SKM-1 treated with dmso at 0.1 percent for 144 hours (cell line): ENCODE measurements at regions not wholly inside any gene's neighbourhood (a gene's known extent, or its start where the extent isn't known, plus 50 kb on each side); places are given as distances from the start of the nearest gene placed in this dataset.
A peak's percentile ranks its signal among the peaks of the same experiment; 100 is the strongest.
"Not testable (repeated sequence)": the region's sequence is repeated elsewhere in the genome, so short reads cannot be mapped to it uniquely, and the experiment has no call there.

Experiments used
- DNase-seq: peaks from one replicate; lab custom pipeline; 2025; ENCODE audit not compliant: unreplicated experiment; lab: John Stamatoyannopoulos, UW

DNA sequence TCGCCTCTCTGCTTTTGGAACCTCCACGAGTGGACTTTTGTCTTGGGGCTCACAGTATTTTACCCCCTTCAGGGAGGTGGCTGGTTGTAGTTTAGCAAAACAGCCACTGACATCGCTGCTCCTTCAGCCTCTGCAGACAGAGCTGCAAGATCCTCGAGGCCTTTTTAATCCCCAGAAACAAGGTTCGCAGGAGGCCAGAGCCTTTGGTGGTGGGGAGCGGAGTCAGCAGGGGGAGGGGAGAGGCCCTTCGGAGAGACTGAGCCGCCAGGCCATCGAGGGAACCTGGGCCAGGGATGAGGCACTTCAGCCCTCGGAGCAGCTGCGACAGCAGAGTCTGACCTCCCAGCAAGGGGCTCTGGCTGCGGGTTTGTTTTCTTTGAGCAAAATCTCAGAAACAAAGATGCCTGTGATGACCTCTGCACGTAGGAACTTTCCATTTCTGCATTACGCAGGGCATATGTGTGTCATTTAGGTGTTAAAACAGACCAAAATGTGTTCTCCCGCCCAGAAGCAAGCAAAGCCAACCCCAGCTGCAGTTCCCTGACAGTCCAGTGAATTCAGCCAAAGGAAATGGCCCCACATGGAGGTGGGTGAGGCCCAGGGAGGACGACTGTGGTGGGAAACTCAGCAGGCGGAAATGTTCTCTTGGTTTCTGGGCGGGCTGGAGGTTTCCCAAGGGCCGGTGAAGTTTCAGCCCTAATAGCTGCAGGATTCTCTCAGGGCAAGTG is 171.2 kb upstream of the SULF2 start:
- DNase-seq: no peak

GRCh38 chr20:47953471-47953870 is 168.2 kb upstream of the SULF2 start:
- DNase-seq: peak; percentile 55

GRCh38 chr20:47952023-47952564 is 166.8 kb upstream of the SULF2 start:
- no peak for DNase-seq

- DNase-seq: no peak
Observed at GRCh38 chr20:47951521-47951971, 166.3 kb upstream of the SULF2 start.

GRCh38 chr20:47950913-47951283 is 165.6 kb upstream of the SULF2 start:
- no peak for DNase-seq

DNA sequence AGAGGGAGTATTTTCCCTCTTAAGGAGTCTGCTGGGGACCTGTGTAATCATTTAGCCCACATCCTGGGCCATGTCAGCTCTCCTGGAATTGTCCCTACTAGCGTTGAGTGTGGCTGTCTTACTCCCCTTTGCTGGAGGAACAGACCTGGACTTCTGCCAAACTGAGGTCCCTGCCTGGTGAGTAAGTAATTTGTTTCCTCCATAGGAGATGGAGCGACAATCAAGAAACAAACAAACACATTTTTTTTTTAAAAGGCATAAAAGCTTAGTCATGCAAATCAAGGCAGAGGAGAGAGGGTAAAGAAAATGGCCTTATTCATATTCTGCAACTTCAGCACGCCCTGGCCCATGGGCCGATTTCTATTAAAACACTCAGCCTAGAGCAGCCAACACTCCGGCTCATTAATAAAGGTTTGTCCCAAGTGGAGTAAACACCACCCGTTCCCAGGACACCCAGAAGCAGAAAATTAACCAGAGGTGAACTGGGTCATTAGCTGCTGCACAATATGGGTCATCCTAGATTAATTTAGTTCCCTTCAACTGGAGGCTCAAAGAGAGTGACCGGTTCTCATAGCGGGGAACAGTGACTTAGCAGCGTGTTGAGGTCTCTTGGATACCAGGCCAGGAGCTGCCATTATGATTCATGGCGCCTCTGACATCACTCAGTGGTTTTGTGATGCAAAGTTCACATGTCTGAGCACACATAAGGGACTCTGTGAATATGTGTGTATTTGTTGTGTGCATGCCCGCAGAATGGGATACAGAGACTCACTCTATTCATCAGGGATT is 165.0 kb upstream of the SULF2 start:
- no peak for DNase-seq

GRCh38 chr20:47949230-47949629 is 163.9 kb upstream of the SULF2 start:
- no peak for DNase-seq

DNA sequence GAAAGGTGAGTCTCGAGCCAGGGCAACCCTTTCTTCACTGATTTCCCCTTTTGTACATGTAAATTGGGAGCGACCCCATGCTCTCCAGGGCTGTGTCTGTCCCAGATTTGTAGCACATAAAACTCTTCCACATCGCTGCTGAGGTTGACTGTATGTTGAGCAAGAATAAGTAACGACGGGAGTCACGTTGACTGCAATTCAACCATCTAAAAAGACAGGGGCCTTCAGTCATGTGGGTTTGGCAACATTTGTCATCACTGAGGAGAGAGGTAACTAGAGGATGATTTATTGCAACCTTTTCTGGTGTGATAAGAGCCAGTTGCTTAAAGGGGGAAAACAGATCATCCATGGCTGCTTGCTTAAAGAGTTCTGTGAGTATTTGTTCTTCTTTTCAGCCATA is 159.4 kb upstream of the SULF2 start:
- DNase-seq: peak; percentile 68

DNA sequence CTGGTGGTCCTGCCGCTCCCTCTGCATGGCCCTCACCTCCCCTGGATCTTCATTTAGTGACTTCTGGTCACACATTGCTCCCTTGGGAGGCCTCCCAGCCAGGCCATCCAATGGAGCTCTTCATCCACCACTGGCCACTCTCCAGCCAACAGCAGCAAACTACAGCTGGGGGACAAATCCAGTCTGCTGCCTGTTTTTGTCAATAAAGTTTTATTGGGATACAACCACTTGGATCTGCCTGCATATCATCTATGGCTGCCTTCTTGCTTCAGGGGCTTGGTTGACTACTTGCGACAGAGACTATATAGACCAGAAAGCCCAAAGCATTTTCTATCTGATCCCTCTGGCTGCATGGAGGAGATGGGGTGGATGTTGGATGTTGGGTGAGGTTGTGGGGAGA is 156.6 kb upstream of the SULF2 start:
- no peak for DNase-seq

DNA sequence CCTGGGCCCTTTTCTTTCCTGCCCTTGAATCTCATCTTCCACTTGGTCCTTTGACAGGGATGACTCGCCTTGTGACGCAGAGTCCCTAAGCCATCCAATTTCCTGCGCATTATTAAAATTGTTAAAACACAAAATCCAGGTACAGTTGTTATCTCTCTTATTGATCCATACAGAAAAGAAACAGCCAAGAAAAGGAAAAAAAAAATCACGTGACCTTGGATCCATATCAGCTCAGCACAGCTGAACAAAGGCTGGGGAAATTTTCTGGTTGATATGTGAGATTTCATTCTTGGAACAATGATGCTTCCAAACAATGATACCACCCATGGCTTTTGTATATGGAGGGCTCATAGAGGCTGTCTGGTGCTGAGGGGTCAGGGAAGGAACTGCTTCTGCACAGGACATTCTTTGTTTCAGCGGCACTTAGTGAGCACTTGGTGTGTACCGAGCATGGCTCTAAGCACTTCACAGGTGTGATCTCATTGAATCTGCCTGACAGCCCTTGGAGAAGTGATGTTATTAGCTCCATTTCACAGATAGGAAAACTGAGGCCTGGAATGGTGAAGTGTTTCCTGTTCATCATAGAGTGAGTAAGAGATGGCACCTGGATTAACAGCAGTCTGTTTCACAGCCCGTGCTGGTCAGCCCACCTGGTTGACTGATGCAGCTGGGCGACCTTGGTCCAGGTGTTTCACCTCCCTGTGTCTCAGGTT is 155.0 kb upstream of the SULF2 start:
- no peak for DNase-seq

- no peak for DNase-seq
Observed at GRCh38 chr20:47936612-47937011, 151.3 kb upstream of the SULF2 start.

DNA sequence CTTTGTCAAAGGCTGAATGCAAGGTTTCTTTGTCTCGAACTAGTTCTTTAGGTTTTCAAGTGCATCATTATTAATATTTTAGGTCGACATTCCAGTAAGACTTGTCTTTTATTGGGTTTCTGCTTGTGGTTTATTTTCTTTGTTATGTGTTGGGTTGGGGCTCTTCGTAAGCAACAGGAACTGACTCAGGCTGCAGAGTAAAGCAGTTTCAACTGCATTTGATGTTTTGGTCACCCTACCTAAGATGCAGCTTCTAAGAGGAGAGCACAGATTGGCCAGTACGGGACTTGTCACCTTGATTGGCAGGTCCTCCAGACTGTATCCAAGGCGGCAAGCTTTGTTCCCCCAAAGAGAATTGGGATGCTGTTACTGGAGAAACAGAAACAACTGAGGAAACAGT is 149.5 kb upstream of the SULF2 start:
- DNase-seq: no peak

DNA sequence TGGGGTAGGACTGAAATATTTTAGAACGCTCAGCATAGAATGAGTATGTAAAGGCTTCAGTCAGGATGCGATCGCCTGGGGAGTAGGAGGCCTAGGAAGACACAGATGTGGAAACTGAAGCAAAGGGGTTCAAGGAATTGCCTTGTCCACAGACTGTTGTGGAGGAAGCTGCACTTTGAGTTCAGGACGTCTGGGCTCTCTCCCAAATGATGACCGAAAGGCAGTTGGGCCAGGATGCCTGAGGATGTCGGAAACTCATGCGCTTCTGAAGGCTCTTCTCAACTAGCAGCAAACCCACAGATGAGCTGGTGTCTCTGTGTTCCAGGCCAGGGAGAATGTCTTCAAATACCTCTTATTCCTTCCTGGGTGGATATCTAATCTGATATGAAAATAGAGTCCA is 146.2 kb upstream of the SULF2 start:
- no peak for DNase-seq

DNA sequence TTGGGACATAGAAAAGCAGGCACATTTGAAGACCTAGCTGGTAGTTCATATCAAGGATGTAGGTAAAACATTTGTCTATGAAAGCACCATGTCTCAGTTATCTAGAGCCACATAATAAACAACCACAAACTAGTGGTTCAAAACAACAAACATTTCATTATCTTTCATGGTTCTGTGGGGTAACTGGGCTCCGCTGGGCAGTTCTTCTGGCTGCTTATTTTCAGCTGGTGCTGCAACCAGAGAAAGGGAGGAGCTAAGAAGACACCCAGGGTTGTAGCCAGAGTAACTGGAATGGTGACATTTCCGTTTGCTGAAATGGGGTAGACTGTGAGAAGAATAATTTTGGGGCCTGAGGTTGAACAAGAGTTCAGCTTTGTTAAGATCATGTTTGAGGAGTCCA is 145.7 kb upstream of the SULF2 start:
- DNase-seq: no peak

DNA sequence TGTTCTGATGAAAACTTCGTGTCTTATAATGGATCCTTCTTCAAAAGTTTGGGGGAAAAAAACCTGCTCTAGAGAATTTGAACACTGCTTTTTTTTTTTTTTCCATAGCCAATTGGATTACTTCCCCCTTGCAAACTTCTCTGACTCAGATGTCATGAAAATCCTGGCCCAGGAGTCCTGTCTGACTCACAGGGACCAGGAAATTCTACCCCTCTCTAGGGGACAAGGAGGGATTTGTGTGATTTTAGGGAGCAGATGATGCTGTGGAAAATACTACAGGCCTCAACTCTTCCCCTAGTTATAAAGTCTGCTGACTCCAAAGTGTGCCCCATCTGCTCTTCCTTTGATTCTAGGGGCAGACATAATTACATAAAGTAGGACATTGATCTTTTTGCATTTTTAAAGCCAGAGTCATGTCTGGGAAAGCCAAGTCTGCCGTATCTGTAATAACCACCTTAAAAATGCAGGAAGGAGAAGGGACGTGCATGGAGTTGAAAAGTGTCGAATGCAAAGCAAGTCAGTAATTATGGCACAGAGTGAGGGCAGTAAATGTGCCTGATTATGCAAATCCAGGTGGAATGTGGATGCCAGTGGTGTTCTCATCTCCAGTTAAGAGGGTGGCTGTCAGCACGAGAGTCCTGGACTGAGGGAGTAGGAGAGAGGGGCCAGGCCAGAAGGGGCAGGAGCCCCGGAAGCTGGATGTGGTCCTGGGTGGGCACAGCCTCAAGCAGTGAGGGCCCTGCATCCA is 144.3 kb upstream of the SULF2 start:
- DNase-seq: no peak

DNA sequence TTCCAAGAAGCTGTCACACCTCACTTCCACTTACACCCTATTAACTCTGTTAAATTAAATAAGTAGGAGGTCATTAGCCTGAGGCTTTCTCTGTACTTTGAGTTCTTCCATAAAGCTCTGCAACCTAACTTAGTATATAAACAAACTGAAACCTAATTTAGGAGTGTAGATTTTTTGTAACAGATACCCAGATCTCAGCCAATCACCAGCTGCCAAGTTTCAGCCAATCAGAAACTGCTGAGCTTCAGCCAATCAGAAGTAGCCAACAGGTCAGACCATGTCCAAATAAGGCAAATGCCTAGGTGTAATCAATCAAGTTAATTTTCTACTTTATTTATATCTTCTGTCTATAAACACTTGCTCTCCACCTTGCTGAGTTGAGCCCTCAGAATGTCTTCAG is 142.7 kb upstream of the SULF2 start:
- no peak for DNase-seq

DNA sequence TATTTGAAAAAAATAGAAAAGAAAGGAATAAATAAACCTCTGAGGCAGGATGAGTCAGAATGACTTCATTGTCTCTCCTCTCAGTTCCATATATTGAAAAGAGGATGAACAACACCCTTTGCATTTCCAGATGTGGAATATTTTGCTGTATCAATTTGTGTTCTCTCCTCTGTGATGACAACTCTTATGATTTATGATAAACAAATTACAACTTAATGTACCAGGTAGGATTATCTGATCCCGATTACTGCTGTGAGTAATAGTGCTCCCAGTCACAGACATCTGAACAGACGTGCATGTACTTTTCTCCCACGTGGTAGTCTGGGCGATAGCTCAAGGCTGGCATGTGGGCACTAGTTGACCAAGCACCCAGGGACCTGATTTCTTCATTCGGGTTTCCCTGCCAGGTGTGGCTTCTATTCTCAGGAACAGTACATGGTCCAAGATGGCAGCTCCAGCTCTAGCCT is 142.1 kb upstream of the SULF2 start:
- DNase-seq: no peak

DNA sequence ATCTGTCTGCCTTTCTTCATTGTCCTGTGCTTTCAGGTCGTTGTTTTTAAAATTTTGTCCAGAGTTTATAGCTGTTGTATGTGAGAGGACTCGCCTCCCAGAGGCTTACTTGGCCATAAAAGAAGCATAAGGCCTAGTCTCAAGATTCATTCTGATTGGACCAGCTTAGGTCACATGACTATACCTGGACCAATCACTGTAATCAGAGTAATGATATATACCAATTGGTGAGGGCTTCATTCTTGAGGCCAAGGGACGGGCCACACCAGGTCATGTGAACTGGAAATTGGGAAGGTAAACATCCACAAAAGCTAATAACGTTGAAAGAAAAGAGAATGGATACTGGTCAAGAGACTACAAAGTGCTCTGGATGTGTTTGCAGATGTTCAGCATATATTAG is 141.4 kb upstream of the SULF2 start:
- DNase-seq: no peak

DNA sequence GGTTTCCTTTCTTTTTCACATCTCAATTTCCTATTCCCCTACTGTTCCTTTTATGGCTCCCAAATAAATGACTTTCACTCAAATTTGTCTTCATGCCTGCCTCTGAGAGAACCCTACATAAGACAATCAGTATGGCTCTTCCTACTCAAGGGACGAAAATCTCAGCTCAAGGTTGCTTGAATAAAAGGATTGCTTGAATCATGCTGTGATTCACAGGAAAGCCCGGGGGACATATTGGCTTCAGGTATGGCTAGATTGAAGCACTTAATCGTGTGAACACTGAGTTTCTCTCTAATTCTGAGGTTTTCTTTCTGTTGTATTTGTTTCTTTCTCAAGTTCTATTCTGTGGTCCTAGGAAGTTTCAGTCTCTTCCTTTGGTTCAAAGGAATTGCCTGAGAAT is 140.3 kb upstream of the SULF2 start:
- DNase-seq: no peak

GRCh38 chr20:47922269-47922668 is 137.0 kb upstream of the SULF2 start:
- peak; percentile 4 for DNase-seq

DNA sequence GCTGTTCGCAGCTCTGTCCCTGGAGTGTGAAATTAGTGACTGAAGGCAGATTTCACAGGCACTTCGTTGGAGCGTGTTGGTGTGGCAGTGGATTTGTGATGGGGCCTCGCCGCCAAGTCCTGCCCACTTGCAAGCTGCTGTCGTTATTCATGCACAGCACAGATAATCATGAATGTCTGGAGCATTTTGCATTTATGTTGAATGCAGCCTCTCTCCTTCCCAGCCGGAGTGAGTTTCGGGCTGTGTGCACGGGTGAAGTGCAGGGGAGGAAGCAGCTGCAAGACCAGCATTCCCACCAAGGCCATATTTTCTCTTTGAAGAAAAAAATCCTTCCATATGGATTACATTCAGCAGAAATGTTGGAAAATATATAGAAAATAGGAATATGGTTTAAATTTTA is 136.5 kb upstream of the SULF2 start:
- not testable (repeated sequence) for DNase-seq
